Endothelial cell of umbilical vein (primary cell): ENCODE measurements at regions not wholly inside any gene's neighbourhood (a gene's known extent, or its start where the extent isn't known, plus 50 kb on each side); places are given as distances from the start of the nearest gene placed in this dataset.

ENCODE experiments used
- CTCF ChIP-seq, 2 donors: IDR thresholded peaks; 1 replicate in 1 of 2; 2 replicates in 1 of 2; pipeline ENCODE4 v1.5.1; 2011; ENCODE audit warnings: low read length in 2 of 2, mild to moderate bottlenecking in 2 of 2, moderate library complexity in 2 of 2, control low read depth in 1 of 2, inconsistent platforms in 1 of 2, low read depth in 1 of 2; ENCODE audit not compliant: insufficient read depth in 1 of 2; ENCODE audit errors: extremely low read depth in 1 of 2
- EZH2 ChIP-seq: IDR thresholded peaks from 2 replicates; pipeline ENCODE4 v1.6.1; 2012; ENCODE audit warnings: borderline replicate concordance, low read depth, mild to moderate bottlenecking, moderate library complexity, low read length, inconsistent platforms; ENCODE audit not compliant: severe bottlenecking
- MAX ChIP-seq: IDR thresholded peaks from 2 replicates; pipeline ENCODE4 v1.6.1; 2011; ENCODE audit not compliant: insufficient read depth, insufficient read length
- MYC ChIP-seq: IDR thresholded peaks from one replicate; pipeline ENCODE4 v1.6.1; 2011; ENCODE audit warnings: mild to moderate bottlenecking, low read depth, low read length
- POLR2A ChIP-seq: IDR thresholded peaks from 2 replicates; pipeline ENCODE4 v1.6.1; 2012; ENCODE audit warnings: low read depth, mild to moderate bottlenecking, control low read depth, low read length
- POLR2AphosphoS5 ChIP-seq: IDR thresholded peaks from 2 replicates; pipeline ENCODE4 v1.6.1; 2012; ENCODE audit warnings: low read depth, mild to moderate bottlenecking, control low read depth, low read length, moderate library complexity; ENCODE audit not compliant: insufficient read depth

DNA sequence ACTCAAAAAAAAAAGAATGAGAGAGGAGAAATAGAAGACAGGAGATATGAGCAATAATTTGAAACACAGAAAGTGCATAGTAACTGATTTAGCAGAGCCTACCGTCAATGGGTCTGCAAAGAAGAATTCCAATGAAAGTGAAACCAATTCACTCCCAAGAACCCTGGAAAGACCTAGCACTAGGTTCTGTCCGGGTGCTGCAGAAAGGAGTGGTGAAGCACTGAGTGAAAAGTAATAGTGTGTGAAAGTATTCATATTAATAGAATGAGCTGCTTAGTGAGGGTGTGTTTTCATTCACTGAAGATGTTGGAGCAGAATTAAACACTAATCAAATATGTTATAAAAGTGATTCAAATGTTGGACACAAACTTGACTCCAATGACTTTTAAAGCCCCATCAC lies 51.3 kb upstream of the SLC30A5 start:
- no peak for TF ChIP-seq CTCF (IDR thresholded peaks at IDR 0.05; ENCODE audit: extremely low read depth in 1 of 2, insufficient read depth in 1 of 2, low read depth in 1 of 2, low read length in 2 of 2)
- no peak for TF ChIP-seq EZH2
- TF ChIP-seq POLR2A: no peak
- no peak for TF ChIP-seq MYC
- no peak for TF ChIP-seq MAX
- no peak for TF ChIP-seq POLR2AphosphoS5
